ENCODE measurements at regions not wholly inside any gene's neighbourhood (a gene's known extent, or its start where the extent isn't known, plus 50 kb on each side); places are given as distances from the start of the nearest gene placed in this dataset.

DNA sequence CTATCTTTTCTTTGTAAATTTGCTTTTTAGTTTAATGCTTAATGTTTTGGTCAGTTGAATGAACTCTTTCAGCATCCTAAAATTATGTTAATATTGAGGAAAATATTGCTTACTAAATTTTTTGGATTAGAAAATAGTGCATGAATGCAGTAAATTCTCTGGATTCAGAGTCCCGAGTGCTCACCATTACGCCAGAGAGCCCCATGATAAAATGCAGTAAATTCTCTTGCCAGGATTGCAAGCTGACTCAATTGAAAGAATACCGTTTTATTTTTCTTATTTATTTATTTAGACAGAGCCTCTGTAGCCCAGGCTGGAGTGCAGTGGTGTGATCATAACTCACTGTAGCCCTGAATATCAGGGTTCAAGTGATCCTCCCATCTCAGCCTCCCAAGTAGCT is 60.9 kb upstream of the ENPEP start:
- Mint-ChIP-seq H3K4me1 (peaks cover 21 to 25% of the 10 kb centered on the region in 2 experiments), H3K9me3 (peaks cover 6 to 7% of the 10 kb centered on the region in 2 experiments), H3K36me3 (ENCODE audit: insufficient read depth in 1 of 3, low read depth in 3 of 3) (peaks cover 4 to 28% (median 11%) of the 10 kb centered on the region in 3 experiments), H3K27ac (no peak overlapping the region), H3K4me3 (no peak overlapping the region), H3K27me3 (ENCODE audit: low read depth) (peaks cover 48% of the 10 kb centered on the region)
- Histone ChIP-seq H3K4me1 (ENCODE audit: insufficient read depth, low read length) (no peaks in the 10 kb centered on the region), H3K79me2 (ENCODE audit: insufficient read depth, low read length) (no peaks in the 10 kb centered on the region), H3K4me2 (ENCODE audit: insufficient read depth, insufficient read length, low read length) (no peak overlapping the region), H3K9ac (ENCODE audit: extremely low read depth, insufficient read length, low read length) (no peak overlapping the region), H3K79me1 (ENCODE audit: insufficient read depth, low read depth, low read length, poor library complexity, severe bottlenecking) (no peaks in the 10 kb centered on the region), H3K14ac (ENCODE audit: insufficient read depth, low read length) (no peak overlapping the region), H2AK5ac (ENCODE audit: insufficient read length, low read length) (no peak overlapping the region), H2BK15ac (ENCODE audit: low read depth, low read length) (no peak overlapping the region), H3T11ph (ENCODE audit: low read length) (no peak overlapping the region), H3K27ac (ENCODE audit: insufficient read length, low read depth, low read length) (no peak overlapping the region), H4K91ac (ENCODE audit: insufficient read length, low read depth, low read length) (no peak overlapping the region), H3K9me3 (ENCODE audit: control insufficient read depth, low read depth, low read length) (no peaks in the 10 kb centered on the region), H2BK12ac (ENCODE audit: insufficient read length, low read depth, low read length) (no peak overlapping the region), H2BK120ac (ENCODE audit: low read depth, low read length, poor library complexity, severe bottlenecking) (no peak overlapping the region), H3K4ac (ENCODE audit: low read depth, low read length) (no peak overlapping the region), H2BK20ac (ENCODE audit: low read depth, low read length, poor library complexity, severe bottlenecking) (no peak overlapping the region), H4K5ac (ENCODE audit: insufficient read length, low read depth, low read length) (no peak overlapping the region), H3K56ac (ENCODE audit: insufficient read length, low read depth, low read length) (no peak overlapping the region), H3K18ac (ENCODE audit: insufficient read length, low read depth, low read length) (no peak overlapping the region), H4K8ac (replicated peaks; ENCODE audit: insufficient read length, low read depth, low read length) (no peak overlapping the region), H2AFZ (ENCODE audit: low read length) (no peak overlapping the region), H2BK5ac (ENCODE audit: insufficient read length, low read length) (no peak overlapping the region), H3K27me3 (ENCODE audit: insufficient read depth, low read length) (peaks cover 10% of the 10 kb centered on the region; the same call in 1 of the 2 replicates), H4K20me1 (ENCODE audit: control insufficient read depth, insufficient read depth, insufficient read length) (no peaks in the 10 kb centered on the region), H3K23ac (ENCODE audit: insufficient read length, low read depth, low read length) (no peak overlapping the region), H3K23me2 (ENCODE audit: insufficient read length, low read depth, low read length, poor library complexity, severe bottlenecking) (peaks cover 5% of the 10 kb centered on the region)
- WGBS (ENCODE audit: extremely low coverage, insufficient read length, low lambda C conversion rate), result no CpG with 5 or more reads among the region's 3 CpGs
- DNase-seq, result no peak
- TF ChIP-seq, protein P1, sequence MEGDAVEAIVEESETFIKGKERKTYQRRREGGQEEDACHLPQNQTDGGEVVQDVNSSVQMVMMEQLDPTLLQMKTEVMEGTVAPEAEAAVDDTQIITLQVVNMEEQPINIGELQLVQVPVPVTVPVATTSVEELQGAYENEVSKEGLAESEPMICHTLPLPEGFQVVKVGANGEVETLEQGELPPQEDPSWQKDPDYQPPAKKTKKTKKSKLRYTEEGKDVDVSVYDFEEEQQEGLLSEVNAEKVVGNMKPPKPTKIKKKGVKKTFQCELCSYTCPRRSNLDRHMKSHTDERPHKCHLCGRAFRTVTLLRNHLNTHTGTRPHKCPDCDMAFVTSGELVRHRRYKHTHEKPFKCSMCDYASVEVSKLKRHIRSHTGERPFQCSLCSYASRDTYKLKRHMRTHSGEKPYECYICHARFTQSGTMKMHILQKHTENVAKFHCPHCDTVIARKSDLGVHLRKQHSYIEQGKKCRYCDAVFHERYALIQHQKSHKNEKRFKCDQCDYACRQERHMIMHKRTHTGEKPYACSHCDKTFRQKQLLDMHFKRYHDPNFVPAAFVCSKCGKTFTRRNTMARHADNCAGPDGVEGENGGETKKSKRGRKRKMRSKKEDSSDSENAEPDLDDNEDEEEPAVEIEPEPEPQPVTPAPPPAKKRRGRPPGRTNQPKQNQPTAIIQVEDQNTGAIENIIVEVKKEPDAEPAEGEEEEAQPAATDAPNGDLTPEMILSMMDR (conservative IDR thresholded peaks at IDR 0.05), result no peak

All from H9 (cell line).